ENCODE measurements at regions not wholly inside any gene's neighbourhood (a gene's known extent, or its start where the extent isn't known, plus 50 kb on each side); places are given as distances from the start of the nearest gene placed in this dataset.

DNA sequence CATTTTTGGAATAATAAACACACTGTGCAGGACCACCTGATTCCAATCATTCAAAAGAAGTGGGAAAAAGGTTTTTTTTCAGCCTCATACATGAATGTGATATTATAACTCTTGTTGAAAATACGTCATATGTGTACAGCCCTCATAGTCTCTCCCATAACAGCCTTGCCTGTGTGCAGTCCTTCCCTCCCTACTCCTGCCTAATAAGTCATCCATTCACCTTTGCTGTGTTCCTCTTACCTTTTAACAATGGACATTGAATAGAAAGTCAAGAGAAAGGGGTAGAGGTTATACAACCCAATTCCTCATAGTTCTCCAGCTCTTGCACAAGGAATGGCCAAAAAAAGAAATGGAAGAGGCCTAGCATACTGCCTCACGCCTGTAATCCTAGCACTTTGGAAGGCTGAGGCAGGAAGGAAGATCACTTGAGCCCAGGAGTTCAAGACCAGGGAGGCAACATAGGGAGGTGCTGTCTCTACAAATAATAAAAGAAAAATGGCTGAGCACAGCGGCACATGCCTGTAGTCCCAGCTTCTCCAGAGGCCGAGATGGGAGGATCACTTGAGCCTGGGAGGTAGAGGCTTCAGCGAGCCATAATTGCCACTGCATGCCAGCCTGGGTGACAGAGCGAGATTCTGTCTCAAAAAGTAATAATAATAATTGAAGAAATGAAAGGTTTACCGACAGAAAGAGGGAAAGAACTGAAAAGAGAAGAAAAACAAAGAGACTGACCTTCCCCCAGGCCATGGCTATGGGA lies 356.1 kb upstream of the KIF2A start:
- H3K4me3 ChIP-seq (ENCODE audit: low read length in 3 of 3) = no peak overlapping the region
- no peaks in the 10 kb centered on the region for H3K36me3 ChIP-seq (ENCODE audit: control insufficient read depth in 2 of 3, insufficient read depth in 3 of 3, low read length in 3 of 3)
- no peaks in the 10 kb centered on the region for H3K27me3 ChIP-seq (ENCODE audit: control insufficient read depth, insufficient read depth, low read length)
- FAIRE-seq = no peak
- TF ChIP-seq, protein P1, sequence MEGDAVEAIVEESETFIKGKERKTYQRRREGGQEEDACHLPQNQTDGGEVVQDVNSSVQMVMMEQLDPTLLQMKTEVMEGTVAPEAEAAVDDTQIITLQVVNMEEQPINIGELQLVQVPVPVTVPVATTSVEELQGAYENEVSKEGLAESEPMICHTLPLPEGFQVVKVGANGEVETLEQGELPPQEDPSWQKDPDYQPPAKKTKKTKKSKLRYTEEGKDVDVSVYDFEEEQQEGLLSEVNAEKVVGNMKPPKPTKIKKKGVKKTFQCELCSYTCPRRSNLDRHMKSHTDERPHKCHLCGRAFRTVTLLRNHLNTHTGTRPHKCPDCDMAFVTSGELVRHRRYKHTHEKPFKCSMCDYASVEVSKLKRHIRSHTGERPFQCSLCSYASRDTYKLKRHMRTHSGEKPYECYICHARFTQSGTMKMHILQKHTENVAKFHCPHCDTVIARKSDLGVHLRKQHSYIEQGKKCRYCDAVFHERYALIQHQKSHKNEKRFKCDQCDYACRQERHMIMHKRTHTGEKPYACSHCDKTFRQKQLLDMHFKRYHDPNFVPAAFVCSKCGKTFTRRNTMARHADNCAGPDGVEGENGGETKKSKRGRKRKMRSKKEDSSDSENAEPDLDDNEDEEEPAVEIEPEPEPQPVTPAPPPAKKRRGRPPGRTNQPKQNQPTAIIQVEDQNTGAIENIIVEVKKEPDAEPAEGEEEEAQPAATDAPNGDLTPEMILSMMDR (IDR thresholded peaks at IDR 0.05; ENCODE audit: borderline replicate concordance, extremely low read depth, insufficient read depth) = no peak
- no peaks in the 10 kb centered on the region for H3K9me3 ChIP-seq (ENCODE audit: control insufficient read depth in 2 of 3, insufficient read depth in 1 of 3, low read length in 3 of 3)
- DNase-seq = peak in 2 of 5 donors; percentile 4 to 8
- intact Hi-C loops (cut with DNase I) = no loop called here
- H3K9ac ChIP-seq (ENCODE audit: low read length in 3 of 3) = no peak overlapping the region
- no peaks in the 10 kb centered on the region for H3K4me1 ChIP-seq (ENCODE audit: control insufficient read depth in 2 of 3, insufficient read depth in 2 of 3, low read depth in 1 of 3, low read length in 3 of 3)
- H3K27ac ChIP-seq (ENCODE audit: low read depth in 2 of 2, low read length in 2 of 2) = no peak overlapping the region

DNA sequence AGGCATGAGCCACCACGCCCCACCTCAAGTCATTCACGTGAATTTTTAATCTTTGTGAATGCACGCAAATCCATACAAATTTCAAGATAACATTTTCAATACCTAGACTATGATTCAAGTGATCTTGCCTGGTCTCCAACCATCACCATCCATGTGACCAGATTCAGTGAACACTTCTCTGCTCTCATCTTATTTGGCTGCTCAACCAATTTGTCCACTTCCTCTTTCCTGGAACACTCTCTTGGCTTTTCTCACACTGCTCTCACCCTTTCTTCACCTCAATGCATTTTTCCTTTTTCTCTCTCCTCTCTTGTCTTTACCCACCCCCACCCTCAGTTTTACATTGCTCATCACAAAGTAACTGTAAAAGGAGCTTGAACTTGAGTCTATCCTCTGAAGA lies 354.7 kb upstream of the KIF2A start:
- H3K4me3 ChIP-seq (ENCODE audit: low read length in 3 of 3) = no peak overlapping the region
- intact Hi-C loops (cut with DNase I) = no loop called here
- H3K4me1 ChIP-seq (ENCODE audit: control insufficient read depth in 2 of 3, insufficient read depth in 2 of 3, low read depth in 1 of 3, low read length in 3 of 3) = no peaks in the 10 kb centered on the region
- DNase-seq (no peak), FAIRE-seq (no peak)
- TF ChIP-seq, protein P1 (IDR thresholded peaks at IDR 0.05; ENCODE audit: borderline replicate concordance, extremely low read depth, insufficient read depth) = no peak
- no peaks in the 10 kb centered on the region for H3K36me3 ChIP-seq (ENCODE audit: control insufficient read depth in 2 of 3, insufficient read depth in 3 of 3, low read length in 3 of 3)
- no peak overlapping the region for H3K9ac ChIP-seq (ENCODE audit: low read length in 3 of 3)
- H3K9me3 ChIP-seq (ENCODE audit: control insufficient read depth in 2 of 3, insufficient read depth in 1 of 3, low read length in 3 of 3) = no peaks in the 10 kb centered on the region
- no peak overlapping the region for H3K27ac ChIP-seq (ENCODE audit: low read depth in 2 of 2, low read length in 2 of 2)
- no peaks in the 10 kb centered on the region for H3K27me3 ChIP-seq (ENCODE audit: control insufficient read depth, insufficient read depth, low read length)

DNA sequence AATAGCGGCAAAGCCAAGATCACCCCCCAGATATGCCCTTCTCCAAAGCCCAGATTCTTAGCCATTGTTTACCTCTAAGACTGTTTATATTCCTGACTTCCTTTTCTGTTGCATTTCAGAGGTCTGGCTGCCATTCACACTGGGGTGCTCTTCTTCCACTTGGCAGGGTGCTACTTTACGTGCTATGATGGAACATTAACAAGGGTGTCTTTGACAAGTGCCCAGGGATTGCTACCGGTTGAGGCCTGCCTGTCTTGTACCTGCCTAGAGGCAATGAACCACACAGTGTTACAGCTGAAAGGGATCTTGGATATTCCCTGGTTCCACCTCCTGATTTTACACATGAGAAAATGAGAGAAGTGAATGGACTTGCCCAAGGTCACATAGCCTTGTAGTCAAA lies 352.1 kb upstream of the KIF2A start:
- Histone ChIP-seq H3K27ac (ENCODE audit: low read depth in 2 of 2, low read length in 2 of 2) (no peak overlapping the region), H3K36me3 (ENCODE audit: control insufficient read depth in 2 of 3, insufficient read depth in 3 of 3, low read length in 3 of 3) (no peaks in the 10 kb centered on the region), H3K4me1 (ENCODE audit: control insufficient read depth in 2 of 3, insufficient read depth in 2 of 3, low read depth in 1 of 3, low read length in 3 of 3) (no peaks in the 10 kb centered on the region), H3K27me3 (ENCODE audit: control insufficient read depth, insufficient read depth, low read length) (no peaks in the 10 kb centered on the region), H3K4me3 (ENCODE audit: low read length in 3 of 3) (no peak overlapping the region), H3K9me3 (ENCODE audit: control insufficient read depth in 2 of 3, insufficient read depth in 1 of 3, low read length in 3 of 3) (no peaks in the 10 kb centered on the region), H3K9ac (ENCODE audit: low read length in 3 of 3) (no peak overlapping the region)
- DNase-seq (no peak), FAIRE-seq (no peak)
- intact Hi-C loops (cut with DNase I) = no loop called here
- TF ChIP-seq, protein P1 (IDR thresholded peaks at IDR 0.05; ENCODE audit: borderline replicate concordance, extremely low read depth, insufficient read depth) = no peak

DNA sequence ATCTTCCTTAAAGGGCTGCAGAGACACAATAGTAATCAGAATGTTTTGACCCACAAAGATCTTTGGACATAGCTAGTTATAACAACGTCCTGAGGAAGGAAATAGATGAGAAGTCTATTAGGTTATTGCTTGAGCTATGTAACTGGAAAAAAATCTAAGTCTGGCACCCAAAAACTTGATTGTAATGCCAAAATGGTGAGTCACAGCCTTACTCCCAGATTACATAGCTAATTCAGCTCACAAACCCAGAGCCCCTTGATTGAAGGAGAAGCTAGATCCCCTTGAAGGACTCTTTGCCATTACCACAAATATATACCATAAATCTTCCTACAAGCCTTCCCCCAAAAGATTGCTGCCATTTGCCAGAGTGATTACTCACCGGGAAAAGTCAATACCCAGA lies 341.8 kb upstream of the KIF2A start:
- FAIRE-seq = no peak

More for the DNA sequence above, 341.8 kb upstream of the KIF2A start:
- Histone ChIP-seq H3K4me3 (ENCODE audit: low read length in 3 of 3) (no peak overlapping the region), H3K9me3 (ENCODE audit: control insufficient read depth in 2 of 3, insufficient read depth in 1 of 3, low read length in 3 of 3) (peaks cover 0 to 11% (median 0%) of the 10 kb centered on the region in 3 donors), H3K9ac (ENCODE audit: low read length in 3 of 3) (no peak overlapping the region), H3K27ac (ENCODE audit: low read depth in 2 of 2, low read length in 2 of 2) (no peak overlapping the region), H3K4me1 (ENCODE audit: control insufficient read depth in 2 of 3, insufficient read depth in 2 of 3, low read depth in 1 of 3, low read length in 3 of 3) (no peaks in the 10 kb centered on the region), H3K27me3 (ENCODE audit: control insufficient read depth, insufficient read depth, low read length) (no peaks in the 10 kb centered on the region), H3K36me3 (ENCODE audit: control insufficient read depth in 2 of 3, insufficient read depth in 3 of 3, low read length in 3 of 3) (no peaks in the 10 kb centered on the region)
- no peak for DNase-seq
- intact Hi-C loops (cut with DNase I) = no loop called here
- TF ChIP-seq, protein P1 (IDR thresholded peaks at IDR 0.05; ENCODE audit: borderline replicate concordance, extremely low read depth, insufficient read depth) = no peak

Measured in kidney (tissue), 13 donors.